HG03342 (cell line): ENCODE measurements at regions not wholly inside any gene's neighbourhood (a gene's known extent, or its start where the extent isn't known, plus 50 kb on each side); places are given as distances from the start of the nearest gene placed in this dataset.

ENCODE experiments used
- ATAC-seq: cut with Tn5 transposase; IDR thresholded peaks from one replicate; pipeline ENCODE4 v1.9.1; 2021; ENCODE audit warnings: mild to moderate bottlenecking, moderate library complexity; ENCODE audit not compliant: unreplicated experiment

- no peak for ATAC-seq
Observed at GRCh38 chr11:27216270-27217149, 146.5 kb downstream of the CCDC34 start.

GRCh38 chr11:27215471-27216269 is 147.3 kb downstream of the CCDC34 start:
- no peak for ATAC-seq

- no peak for ATAC-seq
Observed at GRCh38 chr11:27214713-27215112, 148.3 kb downstream of the CCDC34 start.

- no peak for ATAC-seq
Observed at GRCh38 chr11:27213232-27213660, 149.8 kb downstream of the CCDC34 start.

- ATAC-seq: no peak
Observed at GRCh38 chr11:27212248-27212780, 150.7 kb downstream of the CCDC34 start.

GRCh38 chr11:27211370-27212127 is 151.5 kb downstream of the CCDC34 start:
- no peak for ATAC-seq

- no peak for ATAC-seq
Observed at GRCh38 chr11:27210531-27210930, 152.5 kb downstream of the CCDC34 start.

- peak; percentile 52 for ATAC-seq
Observed at GRCh38 chr11:27209562-27210005, 153.4 kb downstream of the CCDC34 start.

GRCh38 chr11:27208846-27209245 is 154.2 kb downstream of the CCDC34 start:
- ATAC-seq: no peak

GRCh38 chr11:27207025-27207650 is 155.9 kb downstream of the CCDC34 start:
- no peak for ATAC-seq

GRCh38 chr11:27205779-27206570 is 157.0 kb downstream of the CCDC34 start:
- no peak for ATAC-seq

GRCh38 chr11:27205250-27205649 is 157.8 kb downstream of the CCDC34 start:
- no peak for ATAC-seq

- ATAC-seq: no peak
Observed at GRCh38 chr11:27204529-27204928, 158.5 kb downstream of the CCDC34 start.

GRCh38 chr11:27203077-27203647 is 159.9 kb downstream of the CCDC34 start:
- no peak for ATAC-seq

- no peak for ATAC-seq
Observed at GRCh38 chr11:27201454-27202302, 161.1 kb downstream of the BBOX1 start.

- no peak for ATAC-seq
Observed at GRCh38 chr11:27200779-27201453, 160.3 kb downstream of the BBOX1 start.

- ATAC-seq: no peak
Observed at GRCh38 chr11:27196203-27196897, 155.7 kb downstream of the BBOX1 start.
